ENCODE measurements at regions not wholly inside any gene's neighbourhood (a gene's known extent, or its start where the extent isn't known, plus 50 kb on each side); places are given as distances from the start of the nearest gene placed in this dataset.

GRCh38 chr18:56030060-56030459, 442.1 kb upstream of the TCF4 start:
- Histone ChIP-seq H3K4me3 (ENCODE audit: low read depth, low read length) (no peak overlapping the region), H3K36me3 (ENCODE audit: control insufficient read depth in 2 of 2, insufficient read depth in 1 of 2, low read length in 2 of 2) (no peaks in the 10 kb centered on the region), H3K4me1 (ENCODE audit: control insufficient read depth, insufficient read depth, low read length) (no peaks in the 10 kb centered on the region), H3K27ac (ENCODE audit: extremely low read depth, low read depth, low read length) (no peak overlapping the region), H3K9me3 (ENCODE audit: control insufficient read depth, insufficient read depth, low read depth, low read length) (no peaks in the 10 kb centered on the region)
- POLR2A ChIA-PET, result no interaction called here
- CTCF ChIA-PET, result no interaction called here
- no peak for TF ChIP-seq PRDM1 (tag by site-specific recombination; IDR thresholded peaks at IDR 0.05)
- TF ChIP-seq ZNF24 (tag by site-specific recombination; IDR thresholded peaks at IDR 0.05), result no peak
- no peak for TF ChIP-seq ZNF488 (tag by site-specific recombination; IDR thresholded peaks at IDR 0.05)
- TF ChIP-seq, protein P1, sequence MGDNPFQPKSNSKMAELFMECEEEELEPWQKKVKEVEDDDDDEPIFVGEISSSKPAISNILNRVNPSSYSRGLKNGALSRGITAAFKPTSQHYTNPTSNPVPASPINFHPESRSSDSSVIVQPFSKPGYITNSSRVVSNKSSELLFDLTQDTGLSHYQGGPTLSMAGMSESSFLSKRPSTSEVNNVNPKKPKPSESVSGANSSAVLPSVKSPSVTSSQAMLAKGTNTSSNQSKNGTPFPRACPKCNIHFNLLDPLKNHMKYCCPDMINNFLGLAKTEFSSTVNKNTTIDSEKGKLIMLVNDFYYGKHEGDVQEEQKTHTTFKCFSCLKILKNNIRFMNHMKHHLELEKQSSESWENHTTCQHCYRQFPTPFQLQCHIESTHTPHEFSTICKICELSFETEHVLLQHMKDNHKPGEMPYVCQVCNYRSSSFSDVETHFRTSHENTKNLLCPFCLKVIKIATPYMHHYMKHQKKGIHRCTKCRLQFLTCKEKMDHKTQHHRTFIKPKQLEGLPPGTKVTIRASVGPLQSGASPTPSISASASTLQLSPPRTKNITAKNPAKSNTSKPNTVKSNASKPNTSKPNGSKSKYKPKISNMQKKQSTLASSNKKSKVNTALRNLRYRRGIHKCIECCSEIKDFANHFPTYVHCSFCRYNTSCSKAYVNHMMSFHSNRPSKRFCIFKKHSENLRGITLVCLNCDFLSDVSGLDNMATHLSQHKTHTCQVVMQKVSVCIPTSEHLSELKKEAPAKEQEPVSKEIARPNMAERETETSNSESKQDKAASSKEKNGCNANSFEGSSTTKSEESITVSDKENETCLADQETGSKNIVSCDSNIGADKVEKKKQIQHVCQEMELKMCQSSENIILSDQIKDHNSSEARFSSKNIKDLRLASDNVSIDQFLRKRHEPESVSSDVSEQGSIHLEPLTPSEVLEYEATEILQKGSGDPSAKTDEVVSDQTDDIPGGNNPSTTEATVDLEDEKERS (tag by site-specific recombination; IDR thresholded peaks at IDR 0.05), result no peak
- TF ChIP-seq HOXD13 (CRISPR knock-in tag; IDR thresholded peaks at IDR 0.05; ENCODE audit: borderline replicate concordance), result no peak
- no peak for TF ChIP-seq GLIS2 (tag by site-specific recombination; IDR thresholded peaks at IDR 0.05)
- TF ChIP-seq, protein P2, sequence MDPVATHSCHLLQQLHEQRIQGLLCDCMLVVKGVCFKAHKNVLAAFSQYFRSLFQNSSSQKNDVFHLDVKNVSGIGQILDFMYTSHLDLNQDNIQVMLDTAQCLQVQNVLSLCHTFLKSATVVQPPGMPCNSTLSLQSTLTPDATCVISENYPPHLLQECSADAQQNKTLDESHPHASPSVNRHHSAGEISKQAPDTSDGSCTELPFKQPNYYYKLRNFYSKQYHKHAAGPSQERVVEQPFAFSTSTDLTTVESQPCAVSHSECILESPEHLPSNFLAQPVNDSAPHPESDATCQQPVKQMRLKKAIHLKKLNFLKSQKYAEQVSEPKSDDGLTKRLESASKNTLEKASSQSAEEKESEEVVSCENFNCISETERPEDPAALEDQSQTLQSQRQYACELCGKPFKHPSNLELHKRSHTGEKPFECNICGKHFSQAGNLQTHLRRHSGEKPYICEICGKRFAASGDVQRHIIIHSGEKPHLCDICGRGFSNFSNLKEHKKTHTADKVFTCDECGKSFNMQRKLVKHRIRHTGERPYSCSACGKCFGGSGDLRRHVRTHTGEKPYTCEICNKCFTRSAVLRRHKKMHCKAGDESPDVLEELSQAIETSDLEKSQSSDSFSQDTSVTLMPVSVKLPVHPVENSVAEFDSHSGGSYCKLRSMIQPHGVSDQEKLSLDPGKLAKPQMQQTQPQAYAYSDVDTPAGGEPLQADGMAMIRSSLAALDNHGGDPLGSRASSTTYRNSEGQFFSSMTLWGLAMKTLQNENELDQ (tag by site-specific recombination; IDR thresholded peaks at IDR 0.05; ENCODE audit: low read depth), result no peak
- no peak for TF ChIP-seq ZNF16 (tag by site-specific recombination; IDR thresholded peaks at IDR 0.05; ENCODE audit: low read depth)
- TF ChIP-seq ZNF266 (tag by site-specific recombination; IDR thresholded peaks at IDR 0.05; ENCODE audit: low read depth), result no peak

GRCh38 chr18:56028514-56028913, 440.5 kb upstream of the TCF4 start:
- POLR2A ChIA-PET, result no interaction called here
- CTCF ChIA-PET, result no interaction called here
- Histone ChIP-seq H3K36me3 (ENCODE audit: control insufficient read depth in 2 of 2, insufficient read depth in 1 of 2, low read length in 2 of 2) (no peaks in the 10 kb centered on the region), H3K9me3 (ENCODE audit: control insufficient read depth, insufficient read depth, low read depth, low read length) (no peaks in the 10 kb centered on the region), H3K4me1 (ENCODE audit: control insufficient read depth, insufficient read depth, low read length) (no peaks in the 10 kb centered on the region), H3K4me3 (ENCODE audit: low read depth, low read length) (no peak overlapping the region), H3K27ac (ENCODE audit: extremely low read depth, low read depth, low read length) (no peak overlapping the region)
- TF ChIP-seq EGR2 (tag by site-specific recombination; IDR thresholded peaks at IDR 0.05; ENCODE audit: low read depth) (no peak), SP2 (tag by site-specific recombination; IDR thresholded peaks at IDR 0.05) (no peak), ZNF292 (tag by site-specific recombination; IDR thresholded peaks at IDR 0.05; ENCODE audit: borderline replicate concordance, low read depth) (no peak), ZNF37A (tag by site-specific recombination; IDR thresholded peaks at IDR 0.05) (no peak), ZNF335 (tag by site-specific recombination; conservative IDR thresholded peaks at IDR 0.05) (no peak)
- TF ChIP-seq, protein P3, sequence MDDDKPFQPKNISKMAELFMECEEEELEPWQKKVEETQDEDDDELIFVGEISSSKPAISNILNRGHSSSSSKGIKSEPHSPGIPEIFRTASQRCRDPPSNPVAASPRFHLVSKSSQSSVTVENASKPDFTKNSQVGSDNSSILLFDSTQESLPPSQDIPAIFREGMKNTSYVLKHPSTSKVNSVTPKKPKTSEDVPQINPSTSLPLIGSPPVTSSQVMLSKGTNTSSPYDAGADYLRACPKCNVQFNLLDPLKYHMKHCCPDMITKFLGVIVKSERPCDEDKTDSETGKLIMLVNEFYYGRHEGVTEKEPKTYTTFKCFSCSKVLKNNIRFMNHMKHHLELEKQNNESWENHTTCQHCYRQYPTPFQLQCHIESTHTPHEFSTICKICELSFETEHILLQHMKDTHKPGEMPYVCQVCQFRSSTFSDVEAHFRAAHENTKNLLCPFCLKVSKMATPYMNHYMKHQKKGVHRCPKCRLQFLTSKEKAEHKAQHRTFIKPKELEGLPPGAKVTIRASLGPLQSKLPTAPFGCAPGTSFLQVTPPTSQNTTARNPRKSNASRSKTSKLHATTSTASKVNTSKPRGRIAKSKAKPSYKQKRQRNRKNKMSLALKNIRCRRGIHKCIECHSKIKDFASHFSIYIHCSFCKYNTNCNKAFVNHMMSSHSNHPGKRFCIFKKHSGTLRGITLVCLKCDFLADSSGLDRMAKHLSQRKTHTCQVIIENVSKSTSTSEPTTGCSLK (tag by site-specific recombination; IDR thresholded peaks at IDR 0.05), result no peak
